Keratinocyte (primary cell): ENCODE measurements at regions not wholly inside any gene's neighbourhood (a gene's known extent, or its start where the extent isn't known, plus 50 kb on each side); places are given as distances from the start of the nearest gene placed in this dataset.

Experiments
- CTCF ChIP-seq, 3 experiments: IDR thresholded peaks in 1 of 3; conservative IDR thresholded peaks in 1 of 3; optimal IDR thresholded peaks in 1 of 3; 2 replicates in 2 of 3; 3 replicates in 1 of 3; pipeline versions ENCODE3 to v1.5.1; 2011; ENCODE audit warnings: low read length in 3 of 3, mild to moderate bottlenecking in 3 of 3, moderate library complexity in 2 of 3, control low read depth in 1 of 3, inconsistent platforms in 1 of 3; ENCODE audit not compliant: insufficient read depth in 2 of 3; ENCODE audit errors: extremely low read depth in 1 of 3
- EZH2 ChIP-seq: IDR thresholded peaks from one replicate; pipeline ENCODE4 v1.6.1; 2012; ENCODE audit warnings: inconsistent platforms, mild to moderate bottlenecking, low read length, moderate library complexity

GRCh38 chr20:11247046-11248010 lies 573.5 kb upstream of the JAG1 start:
- TF ChIP-seq EZH2, result no peak
- no peak for TF ChIP-seq CTCF (optimal IDR thresholded peaks at IDR 0.05 in 1 of 3, IDR thresholded peaks at IDR 0.05 in 1 of 3, conservative IDR thresholded peaks at IDR 0.05 in 1 of 3; ENCODE audit: extremely low read depth in 1 of 3, insufficient read depth in 2 of 3, low read length in 3 of 3)
